GM12891 (cell line): ENCODE measurements at regions not wholly inside any gene's neighbourhood (a gene's known extent, or its start where the extent isn't known, plus 50 kb on each side); places are given as distances from the start of the nearest gene placed in this dataset.

Experiments used
- POLR2A ChIP-seq: IDR thresholded peaks from 2 replicates; pipeline ENCODE4 v1.6.1; 2011; ENCODE audit warnings: low read depth, low read length, control low read depth
- POLR2AphosphoS5 ChIP-seq: IDR thresholded peaks from 2 replicates; pipeline ENCODE4 v1.6.1; 2011; ENCODE audit warnings: low read depth, low read length, control low read depth
- TAF1 ChIP-seq: IDR thresholded peaks from 2 replicates; pipeline ENCODE4 v1.6.1; 2011; ENCODE audit warnings: low read depth, low read length, control low read depth

- no peak for TF ChIP-seq POLR2AphosphoS5
- no peak for TF ChIP-seq POLR2A
- no peak for TF ChIP-seq TAF1
Measured at GRCh38 chrY:7924059-7924458, 1012.5 kb upstream of the AMELY start.
